ENCODE measurements at regions not wholly inside any gene's neighbourhood (a gene's known extent, or its start where the extent isn't known, plus 50 kb on each side); places are given as distances from the start of the nearest gene placed in this dataset.

DNA sequence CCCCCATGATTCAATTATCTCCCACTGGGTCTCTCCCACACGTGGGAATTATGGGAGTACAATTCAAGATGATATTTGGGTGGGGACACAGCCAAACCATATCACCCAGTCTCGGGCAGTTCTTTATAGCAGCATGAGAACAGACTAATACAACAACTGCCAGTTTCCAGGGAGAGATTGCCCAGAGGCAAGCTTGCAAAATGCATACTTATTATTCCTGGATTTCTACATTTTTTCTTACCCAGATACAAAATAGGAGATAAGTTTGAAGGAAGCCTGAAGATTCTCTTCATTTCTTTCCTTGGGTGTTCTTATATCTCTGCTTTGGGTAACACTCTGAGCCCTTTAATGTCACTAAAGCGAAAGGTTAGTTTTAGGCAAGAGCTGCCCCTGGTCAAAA lies 691.2 kb downstream of the TAF11L14 start:
- WGBS, 2 donors: 45 to 66% methylated on average over 3 of the region's 3 CpGs
- intact Hi-C loops (cut with DNase I): no loop called here
- H3K9me3 ChIP-seq: no peaks in the 10 kb centered on the region
- H3K36me3 ChIP-seq (replicated peaks in 1 of 2; ENCODE audit: insufficient read depth in 1 of 2, low read depth in 2 of 2): no peaks in the 10 kb centered on the region
- DNase-seq (no peak), ATAC-seq (no peak)
- H3K4me1 ChIP-seq: no peaks in the 10 kb centered on the region
- H3K4me3 ChIP-seq: no peak overlapping the region
- TF ChIP-seq, protein P1, sequence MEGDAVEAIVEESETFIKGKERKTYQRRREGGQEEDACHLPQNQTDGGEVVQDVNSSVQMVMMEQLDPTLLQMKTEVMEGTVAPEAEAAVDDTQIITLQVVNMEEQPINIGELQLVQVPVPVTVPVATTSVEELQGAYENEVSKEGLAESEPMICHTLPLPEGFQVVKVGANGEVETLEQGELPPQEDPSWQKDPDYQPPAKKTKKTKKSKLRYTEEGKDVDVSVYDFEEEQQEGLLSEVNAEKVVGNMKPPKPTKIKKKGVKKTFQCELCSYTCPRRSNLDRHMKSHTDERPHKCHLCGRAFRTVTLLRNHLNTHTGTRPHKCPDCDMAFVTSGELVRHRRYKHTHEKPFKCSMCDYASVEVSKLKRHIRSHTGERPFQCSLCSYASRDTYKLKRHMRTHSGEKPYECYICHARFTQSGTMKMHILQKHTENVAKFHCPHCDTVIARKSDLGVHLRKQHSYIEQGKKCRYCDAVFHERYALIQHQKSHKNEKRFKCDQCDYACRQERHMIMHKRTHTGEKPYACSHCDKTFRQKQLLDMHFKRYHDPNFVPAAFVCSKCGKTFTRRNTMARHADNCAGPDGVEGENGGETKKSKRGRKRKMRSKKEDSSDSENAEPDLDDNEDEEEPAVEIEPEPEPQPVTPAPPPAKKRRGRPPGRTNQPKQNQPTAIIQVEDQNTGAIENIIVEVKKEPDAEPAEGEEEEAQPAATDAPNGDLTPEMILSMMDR (IDR thresholded peaks at IDR 0.05): no peak
- TF ChIP-seq POLR2A (IDR thresholded peaks at IDR 0.05): no peak
- H3K27ac ChIP-seq: no peak overlapping the region
- H3K27me3 ChIP-seq: no peaks in the 10 kb centered on the region

DNA sequence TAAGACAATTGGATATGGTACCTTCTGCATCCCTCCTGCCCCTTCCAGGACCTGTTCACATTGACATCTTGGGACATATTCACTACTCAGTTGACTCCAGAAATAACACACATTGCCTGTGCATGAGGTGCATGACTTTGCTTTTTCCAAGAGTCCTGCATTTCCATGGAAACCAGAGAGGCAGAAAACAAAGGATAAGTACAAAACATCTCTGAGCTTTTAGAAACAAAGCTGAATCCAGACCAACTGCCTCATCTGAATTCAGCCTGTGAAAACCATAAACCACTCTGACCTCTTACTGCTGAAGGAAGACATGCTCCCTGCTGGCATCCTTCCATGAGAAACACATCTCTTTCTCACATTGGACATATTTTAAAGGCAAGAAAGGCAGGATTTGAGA lies 695.1 kb downstream of the TAF11L14 start:
- H3K27ac ChIP-seq: no peak overlapping the region
- no peak for DNase-seq
- no peaks in the 10 kb centered on the region for H3K36me3 ChIP-seq (replicated peaks in 1 of 2; ENCODE audit: insufficient read depth in 1 of 2, low read depth in 2 of 2)
- H3K4me3 ChIP-seq: no peak overlapping the region
- TF ChIP-seq, protein P1 (IDR thresholded peaks at IDR 0.05): no peak
- no peak for TF ChIP-seq POLR2A (IDR thresholded peaks at IDR 0.05)
- H3K4me1 ChIP-seq: no peaks in the 10 kb centered on the region
- intact Hi-C loops (cut with DNase I): no loop called here
- no peaks in the 10 kb centered on the region for H3K9me3 ChIP-seq
- no peak for ATAC-seq
- no peaks in the 10 kb centered on the region for H3K27me3 ChIP-seq

DNA sequence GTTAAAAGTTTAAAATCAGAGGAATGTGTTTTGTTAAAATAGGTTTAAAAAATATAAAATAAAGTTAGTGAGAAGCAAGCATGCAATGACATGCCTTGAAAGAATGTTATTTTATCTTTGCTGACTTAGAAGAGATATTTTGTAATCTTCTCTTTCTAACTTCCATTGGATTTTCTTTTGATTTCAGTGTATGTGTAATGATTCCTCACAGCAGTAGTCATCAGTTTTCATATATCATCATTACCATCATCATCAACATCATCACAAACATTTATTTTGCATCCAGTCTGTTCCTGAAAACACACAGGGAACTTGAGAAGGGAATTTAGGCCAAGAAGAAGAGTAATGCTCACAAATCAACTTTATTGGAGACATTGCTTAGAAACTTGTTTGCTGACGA lies 699.6 kb downstream of the TAF11L14 start:
- ATAC-seq: no peak
- 37 to 46% methylated on average over 1 of the region's 1 CpG for WGBS, 2 donors
- intact Hi-C loops (cut with DNase I): no loop called here

DNA sequence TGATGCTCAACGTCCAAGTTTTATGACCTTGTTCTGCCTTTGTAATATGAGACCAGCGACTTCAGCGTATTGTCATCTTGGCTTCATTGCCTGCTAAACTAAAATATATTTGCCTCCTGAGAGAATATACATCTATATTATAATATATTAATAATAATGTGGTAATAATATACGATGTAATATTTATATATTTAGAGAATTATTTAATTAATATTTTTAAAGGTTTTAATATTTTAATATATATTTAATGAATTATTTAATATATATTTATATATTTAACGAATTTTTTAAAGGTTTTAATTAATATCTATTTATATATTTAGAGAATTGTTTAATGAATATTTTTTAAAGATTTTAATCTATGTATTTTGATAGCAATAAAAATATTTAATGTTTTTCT lies 700.7 kb downstream of the TAF11L14 start:
- no peak for DNase-seq
- TF ChIP-seq, protein P1 (IDR thresholded peaks at IDR 0.05): no peak
- no peak for TF ChIP-seq POLR2A (IDR thresholded peaks at IDR 0.05)
- Histone ChIP-seq H3K9me3 (no peaks in the 10 kb centered on the region), H3K4me3 (no peak overlapping the region), H3K36me3 (replicated peaks in 1 of 2; ENCODE audit: insufficient read depth in 1 of 2, low read depth in 2 of 2) (no peaks in the 10 kb centered on the region), H3K27me3 (no peaks in the 10 kb centered on the region), H3K27ac (no peak overlapping the region), H3K4me1 (no peaks in the 10 kb centered on the region)
- WGBS, 2 donors: 50 to 52% methylated on average over 5 of the region's 5 CpGs
- no peak for ATAC-seq
- intact Hi-C loops (cut with DNase I): no loop called here

More for the DNA sequence above, 699.6 kb downstream of the TAF11L14 start:
- Histone ChIP-seq H3K27ac (no peak overlapping the region), H3K27me3 (no peaks in the 10 kb centered on the region), H3K4me3 (no peak overlapping the region), H3K36me3 (replicated peaks in 1 of 2; ENCODE audit: insufficient read depth in 1 of 2, low read depth in 2 of 2) (no peaks in the 10 kb centered on the region), H3K4me1 (no peaks in the 10 kb centered on the region), H3K9me3 (no peaks in the 10 kb centered on the region)
- no peak for TF ChIP-seq POLR2A (IDR thresholded peaks at IDR 0.05)
- TF ChIP-seq, protein P1 (IDR thresholded peaks at IDR 0.05): no peak
- DNase-seq: no peak

DNA sequence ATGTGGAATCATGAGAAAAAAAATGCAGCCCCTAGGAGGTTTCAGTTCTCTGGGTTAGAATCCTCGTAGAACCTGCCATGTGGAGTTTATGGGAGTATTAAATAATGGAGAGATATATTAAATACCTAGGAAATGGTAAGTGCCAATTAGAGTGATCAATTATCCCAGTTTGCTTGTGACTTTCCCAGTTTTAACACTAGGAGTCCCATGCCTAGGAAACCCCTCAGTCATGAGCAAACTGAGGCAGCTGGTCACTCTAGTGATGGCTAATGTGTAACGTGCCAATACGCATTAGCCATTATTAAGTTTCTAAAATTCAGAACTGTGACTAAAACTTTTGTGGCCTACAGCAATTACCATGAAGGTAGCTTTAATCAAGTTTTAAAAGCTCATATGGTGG lies 720.6 kb downstream of the TAF11L14 start:
- H3K4me1 ChIP-seq: no peaks in the 10 kb centered on the region
- H3K4me3 ChIP-seq: no peak overlapping the region
- no peak overlapping the region for H3K27ac ChIP-seq
- H3K27me3 ChIP-seq: no peaks in the 10 kb centered on the region
- intact Hi-C loops (cut with DNase I): no loop called here
- no peaks in the 10 kb centered on the region for H3K9me3 ChIP-seq
- ATAC-seq (no peak), DNase-seq (no peak)
- no peak for TF ChIP-seq POLR2A (IDR thresholded peaks at IDR 0.05)
- TF ChIP-seq, protein P1 (IDR thresholded peaks at IDR 0.05): no peak
- WGBS, 2 donors: 52 to 64% methylated on average over 3 of the region's 3 CpGs
- H3K36me3 ChIP-seq (replicated peaks in 1 of 2; ENCODE audit: insufficient read depth in 1 of 2, low read depth in 2 of 2): no peaks in the 10 kb centered on the region

Data from body of pancreas (tissue), 4 donors.